A673 (cell line): ENCODE measurements at regions not wholly inside any gene's neighbourhood (a gene's known extent, or its start where the extent isn't known, plus 50 kb on each side); places are given as distances from the start of the nearest gene placed in this dataset.
"Not testable (repeated sequence)": the region's sequence is repeated elsewhere in the genome, so short reads cannot be mapped to it uniquely, and the experiment has no call there.

Source experiments
- BruUV-seq: library from RNA; stranded (reverse); fragments of 400-500 nt; replicated peaks from 2 replicates; lab custom pipeline; 2021; lab: Mats Ljungman, UMichigan
- CTCF ChIA-PET: fragments of 300-600 bp; sonication (Branson Sonifier 250); formaldehyde crosslinking; loops from one replicate; lab custom pipeline; 2022; ENCODE audit warnings: antibody characterized with exemption; lab: Charles Lee
- POLR2A ChIA-PET: fragments of 300-600 bp; sonication (Branson Sonifier 250); formaldehyde crosslinking; loops from one replicate; lab custom pipeline; 2022; ENCODE audit warnings: antibody characterized with exemption; ENCODE audit not compliant: low non-redundant PET; lab: Charles Lee
- DNase-seq: peaks from one replicate; pipeline ENCODE4 v3.0.0-alpha.2; 2015; ENCODE audit warnings: low spot score
- H3K27ac ChIP-seq: fragments of 200-600 bp; sonication (generic); 2 replicates; pipeline ENCODE4 v1.5.1; 2016; ENCODE audit warnings: mixed run types, low read depth, mild to moderate bottlenecking, mixed read lengths, antibody characterized with exemption, low read length; ENCODE audit not compliant: poor library complexity, severe bottlenecking
- H3K27me3 ChIP-seq: fragments of 200-600 bp; sonication (generic); replicated peaks from 2 replicates; pipeline ENCODE4 v1.6.1; 2017; ENCODE audit warnings: mixed run types, low read depth, mild to moderate bottlenecking, mixed read lengths, antibody characterized with exemption, low read length; ENCODE audit not compliant: insufficient read depth, poor library complexity
- H3K36me3 ChIP-seq: fragments of 200-600 bp; sonication (generic); 2 replicates; pipeline ENCODE4 v1.6.1; 2016; ENCODE audit warnings: mixed run types, mild to moderate bottlenecking, mixed read lengths, antibody characterized with exemption, low read length; ENCODE audit not compliant: insufficient read depth, poor library complexity, severe bottlenecking
- H3K4me1 ChIP-seq: fragments of 200-600 bp; sonication (generic); 2 replicates; pipeline ENCODE4 v1.6.1; 2017; ENCODE audit warnings: mixed run types, mild to moderate bottlenecking, mixed read lengths, antibody characterized with exemption, low read length; ENCODE audit not compliant: insufficient read depth, poor library complexity, severe bottlenecking
- H3K4me3 ChIP-seq: fragments of 200-600 bp; sonication (generic); 2 replicates; pipeline ENCODE4 v1.5.1; 2016; ENCODE audit warnings: low read depth, mixed run types, mild to moderate bottlenecking, mixed read lengths, low read length; ENCODE audit not compliant: poor library complexity, severe bottlenecking
- H3K9me3 ChIP-seq: fragments of 200-600 bp; sonication (generic); 2 replicates; pipeline ENCODE4 v1.6.1; 2016; ENCODE audit warnings: mixed run types, low read depth, mild to moderate bottlenecking, mixed read lengths, antibody characterized with exemption, low read length; ENCODE audit not compliant: poor library complexity, severe bottlenecking
- CTCF ChIP-seq: fragments of 300-800, 200-600 bp; sonication (generic); conservative IDR thresholded peaks from 2 replicates; pipeline ENCODE4 v1.5.1; 2017; ENCODE audit warnings: low read depth, mild to moderate bottlenecking, antibody characterized with exemption, low read length, moderate library complexity, mixed read lengths
- EZH2 ChIP-seq: fragments of 200-600 bp; sonication (generic); IDR thresholded peaks from 2 replicates; pipeline ENCODE4 v1.6.1; 2017; ENCODE audit warnings: borderline replicate concordance, low read depth, mild to moderate bottlenecking, mixed read lengths, antibody characterized with exemption, low read length; ENCODE audit not compliant: poor library complexity, severe bottlenecking
- intact Hi-C: fragments of 100-400 bp; cut with micrococcal nuclease; formaldehyde crosslinking; loops from one replicate; pipeline ENCODE4 v1.10.0; 2022; ENCODE audit not compliant: unreplicated experiment

- Histone ChIP-seq H3K27ac (peak overlapping the region; percentile 41), H3K36me3 (no peaks in the 10 kb centered on the region), H3K4me3 (no peak overlapping the region), H3K27me3 (no peaks in the 10 kb centered on the region), H3K4me1 (peaks cover 13% of the 10 kb centered on the region), H3K9me3 (peaks cover 4% of the 10 kb centered on the region)
- DNase-seq = peak; percentile 63
- no TSS peak for BruUV-seq
- intact Hi-C loops = no loop called here
- CTCF ChIA-PET = no interaction called here
- TF ChIP-seq CTCF (no peak), EZH2 (no peak)
- POLR2A ChIA-PET = no interaction called here
Observed at GRCh38 chr2:149858901-149859634, 271.5 kb upstream of the MMADHC start.

- no peak overlapping the region for H3K4me3 ChIP-seq
- intact Hi-C loops = no loop called here
- peaks cover 3% of the 10 kb centered on the region for H3K9me3 ChIP-seq
- CTCF ChIA-PET = no interaction called here
- H3K27ac ChIP-seq = no peak overlapping the region
- no peak for TF ChIP-seq EZH2
- TF ChIP-seq CTCF = no peak
- no TSS peak for BruUV-seq
- H3K36me3 ChIP-seq = no peaks in the 10 kb centered on the region
- DNase-seq = peak; percentile 16
- peaks cover 13% of the 10 kb centered on the region for H3K4me1 ChIP-seq
- POLR2A ChIA-PET = no interaction called here
- no peaks in the 10 kb centered on the region for H3K27me3 ChIP-seq
Observed at GRCh38 chr2:149858216-149858615, 270.6 kb upstream of the MMADHC start.

- ChIA-PET POLR2A (no interaction called here), CTCF (no interaction called here)
- BruUV-seq = no TSS peak
- Histone ChIP-seq H3K27ac (no peak overlapping the region), H3K27me3 (no peaks in the 10 kb centered on the region), H3K4me3 (no peak overlapping the region), H3K4me1 (peaks cover 13% of the 10 kb centered on the region), H3K36me3 (no peaks in the 10 kb centered on the region), H3K9me3 (no peaks in the 10 kb centered on the region)
- DNase-seq = no peak
- intact Hi-C loops = no loop called here
- no peak for TF ChIP-seq CTCF
- no peak for TF ChIP-seq EZH2
Observed at GRCh38 chr2:149857344-149857743, 269.8 kb upstream of the MMADHC start.

- H3K4me3 ChIP-seq, H3K27ac ChIP-seq, H3K27me3 ChIP-seq, DNase-seq, H3K36me3 ChIP-seq, BruUV-seq, intact Hi-C loops, H3K9me3 ChIP-seq, CTCF ChIA-PET, POLR2A ChIA-PET: not testable (repeated sequence)
- peaks cover 13% of the 10 kb centered on the region for H3K4me1 ChIP-seq
Observed at GRCh38 chr2:149855859-149856258, 268.3 kb upstream of the MMADHC start.
